ENCODE measurements at regions not wholly inside any gene's neighbourhood (a gene's known extent, or its start where the extent isn't known, plus 50 kb on each side); places are given as distances from the start of the nearest gene placed in this dataset.
A peak's percentile ranks its signal among the peaks of the same experiment; 100 is the strongest.

DNA sequence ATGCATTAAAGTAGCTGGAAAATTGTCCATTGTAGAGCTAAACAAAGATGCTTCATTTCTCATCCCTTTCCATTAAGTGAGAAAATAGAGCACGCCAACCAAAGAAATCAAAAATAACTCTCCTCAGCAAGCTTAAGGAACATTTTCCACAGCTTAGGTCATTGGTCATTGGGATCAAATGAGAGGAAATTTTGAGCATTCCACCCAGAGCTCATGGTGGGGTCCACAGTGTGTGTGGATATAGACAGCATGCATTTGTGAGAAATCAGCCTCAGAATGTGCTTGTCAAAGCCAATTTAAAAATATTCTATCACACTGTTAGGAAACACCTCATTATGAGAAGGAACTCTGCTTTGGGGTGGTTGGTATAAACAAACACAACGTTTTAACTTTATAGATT lies 97.2 kb downstream of the HDGFL1 start (continued):
- TF ChIP-seq, protein P1, sequence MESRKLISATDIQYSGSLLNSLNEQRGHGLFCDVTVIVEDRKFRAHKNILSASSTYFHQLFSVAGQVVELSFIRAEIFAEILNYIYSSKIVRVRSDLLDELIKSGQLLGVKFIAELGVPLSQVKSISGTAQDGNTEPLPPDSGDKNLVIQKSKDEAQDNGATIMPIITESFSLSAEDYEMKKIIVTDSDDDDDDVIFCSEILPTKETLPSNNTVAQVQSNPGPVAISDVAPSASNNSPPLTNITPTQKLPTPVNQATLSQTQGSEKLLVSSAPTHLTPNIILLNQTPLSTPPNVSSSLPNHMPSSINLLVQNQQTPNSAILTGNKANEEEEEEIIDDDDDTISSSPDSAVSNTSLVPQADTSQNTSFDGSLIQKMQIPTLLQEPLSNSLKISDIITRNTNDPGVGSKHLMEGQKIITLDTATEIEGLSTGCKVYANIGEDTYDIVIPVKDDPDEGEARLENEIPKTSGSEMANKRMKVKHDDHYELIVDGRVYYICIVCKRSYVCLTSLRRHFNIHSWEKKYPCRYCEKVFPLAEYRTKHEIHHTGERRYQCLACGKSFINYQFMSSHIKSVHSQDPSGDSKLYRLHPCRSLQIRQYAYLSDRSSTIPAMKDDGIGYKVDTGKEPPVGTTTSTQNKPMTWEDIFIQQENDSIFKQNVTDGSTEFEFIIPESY (IDR thresholded peaks at IDR 0.05): no peak
- no peak for TF ChIP-seq RAD21 (IDR thresholded peaks at IDR 0.05)
- no peak for TF ChIP-seq FOXA1 (IDR thresholded peaks at IDR 0.05)

DNA sequence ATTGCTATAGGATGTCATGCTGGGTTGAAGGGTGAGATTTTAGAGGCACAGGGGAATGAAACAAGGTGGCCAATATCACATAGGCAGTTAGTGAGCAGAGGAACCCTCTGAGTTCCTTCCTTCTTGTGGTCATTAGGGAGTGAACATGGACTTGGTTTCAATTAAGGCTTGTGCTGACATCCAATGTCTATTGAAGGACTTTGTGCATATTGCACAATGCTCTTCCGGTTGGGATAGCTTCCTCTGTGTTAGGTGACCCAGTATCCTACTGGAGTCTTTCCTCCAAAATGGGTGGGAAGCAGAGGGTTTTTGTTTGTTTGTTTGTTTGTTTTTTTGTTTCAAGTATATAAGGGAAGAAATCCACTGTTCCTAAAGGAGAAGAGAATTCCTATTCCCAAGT lies 98.5 kb downstream of the HDGFL1 start:
- Histone ChIP-seq H3K27me3 (ENCODE audit: control insufficient read depth in 4 of 4, insufficient read depth in 4 of 4, low read length in 3 of 4) (no peaks in the 10 kb centered on the region), H3K27ac (ENCODE audit: low read depth in 1 of 2, low read length in 2 of 2) (no peak overlapping the region), H3K4me3 (ENCODE audit: low read depth in 1 of 3, low read length in 3 of 3) (no peak overlapping the region), H3K4me1 (ENCODE audit: control insufficient read depth in 4 of 4, insufficient read depth in 4 of 4, low read length in 3 of 4) (no peaks in the 10 kb centered on the region), H3K9ac (ENCODE audit: low read depth in 1 of 2, low read length in 2 of 2) (no peak overlapping the region), H3K36me3 (ENCODE audit: control insufficient read depth in 4 of 4, insufficient read depth in 3 of 4, low read depth in 1 of 4, low read length in 3 of 4) (no peaks in the 10 kb centered on the region), H3K9me3 (ENCODE audit: control insufficient read depth in 4 of 4, low read length in 3 of 4) (no peaks in the 10 kb centered on the region)
- TF ChIP-seq, protein P1 (IDR thresholded peaks at IDR 0.05): no peak
- TF ChIP-seq JUND (IDR thresholded peaks at IDR 0.05): no peak
- TF ChIP-seq, protein P2, sequence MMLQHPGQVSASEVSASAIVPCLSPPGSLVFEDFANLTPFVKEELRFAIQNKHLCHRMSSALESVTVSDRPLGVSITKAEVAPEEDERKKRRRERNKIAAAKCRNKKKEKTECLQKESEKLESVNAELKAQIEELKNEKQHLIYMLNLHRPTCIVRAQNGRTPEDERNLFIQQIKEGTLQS (IDR thresholded peaks at IDR 0.05): no peak
- TF ChIP-seq RXRA (IDR thresholded peaks at IDR 0.05): no peak
- no peak for TF ChIP-seq SP1 (IDR thresholded peaks at IDR 0.05)
- TF ChIP-seq NR2F2 (IDR thresholded peaks at IDR 0.05): no peak
- peak in 1 of 2 donors; percentile 23 for TF ChIP-seq HNF4A (conservative IDR thresholded peaks at IDR 0.05)
- no peak for TF ChIP-seq TAF1 (conservative IDR thresholded peaks at IDR 0.05)
- TF ChIP-seq GABPA (IDR thresholded peaks at IDR 0.05 in 1 of 2, conservative IDR thresholded peaks at IDR 0.05 in 1 of 2): no peak
- DNase-seq (ENCODE audit: low spot score): no peak
- WGBS: 15% methylated on average over 1 of the region's 1 CpG

DNA sequence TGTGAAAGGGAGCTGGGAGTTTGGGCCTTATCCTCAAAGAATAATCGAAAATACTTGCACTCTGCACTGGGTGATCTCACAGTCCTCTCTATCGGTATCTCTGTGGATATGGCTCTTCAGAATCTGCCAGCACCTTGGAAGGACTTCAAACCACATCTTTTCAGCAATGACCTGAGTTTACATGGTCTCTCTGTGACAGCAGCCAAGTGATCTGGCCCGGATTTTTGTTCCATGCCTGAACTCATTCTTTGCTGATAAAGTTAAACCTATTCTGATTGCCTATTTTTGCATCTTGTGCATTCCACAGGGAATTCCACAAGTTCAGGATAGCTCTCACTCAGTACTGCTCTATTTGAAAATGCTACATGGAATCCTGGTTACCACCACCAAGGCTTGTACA lies 98.9 kb downstream of the HDGFL1 start:
- H3K4me1 ChIP-seq (ENCODE audit: control insufficient read depth in 4 of 4, insufficient read depth in 4 of 4, low read length in 3 of 4): no peaks in the 10 kb centered on the region
- H3K9me3 ChIP-seq (ENCODE audit: control insufficient read depth in 4 of 4, low read length in 3 of 4): no peaks in the 10 kb centered on the region
- TF ChIP-seq GABPA (IDR thresholded peaks at IDR 0.05 in 1 of 2, conservative IDR thresholded peaks at IDR 0.05 in 1 of 2) (no peak), RAD21 (IDR thresholded peaks at IDR 0.05) (no peak), YY1 (IDR thresholded peaks at IDR 0.05) (no peak), HNF4A (conservative IDR thresholded peaks at IDR 0.05) (no peak), NR2F2 (IDR thresholded peaks at IDR 0.05) (no peak), SP1 (IDR thresholded peaks at IDR 0.05) (no peak), TAF1 (conservative IDR thresholded peaks at IDR 0.05) (no peak), RXRA (IDR thresholded peaks at IDR 0.05) (no peak), JUND (IDR thresholded peaks at IDR 0.05) (no peak), HNF4G (IDR thresholded peaks at IDR 0.05) (no peak), FOXA1 (IDR thresholded peaks at IDR 0.05) (no peak), FOXA2 (IDR thresholded peaks at IDR 0.05) (no peak), EGR1 (IDR thresholded peaks at IDR 0.05; ENCODE audit: low read depth in 2 of 2) (no peak)
- TF ChIP-seq, protein P1 (IDR thresholded peaks at IDR 0.05): no peak
- TF ChIP-seq, protein P3, sequence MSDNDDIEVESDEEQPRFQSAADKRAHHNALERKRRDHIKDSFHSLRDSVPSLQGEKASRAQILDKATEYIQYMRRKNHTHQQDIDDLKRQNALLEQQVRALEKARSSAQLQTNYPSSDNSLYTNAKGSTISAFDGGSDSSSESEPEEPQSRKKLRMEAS (IDR thresholded peaks at IDR 0.05): no peak
- TF ChIP-seq, protein P2 (IDR thresholded peaks at IDR 0.05): no peak
- TF ChIP-seq, protein P4, sequence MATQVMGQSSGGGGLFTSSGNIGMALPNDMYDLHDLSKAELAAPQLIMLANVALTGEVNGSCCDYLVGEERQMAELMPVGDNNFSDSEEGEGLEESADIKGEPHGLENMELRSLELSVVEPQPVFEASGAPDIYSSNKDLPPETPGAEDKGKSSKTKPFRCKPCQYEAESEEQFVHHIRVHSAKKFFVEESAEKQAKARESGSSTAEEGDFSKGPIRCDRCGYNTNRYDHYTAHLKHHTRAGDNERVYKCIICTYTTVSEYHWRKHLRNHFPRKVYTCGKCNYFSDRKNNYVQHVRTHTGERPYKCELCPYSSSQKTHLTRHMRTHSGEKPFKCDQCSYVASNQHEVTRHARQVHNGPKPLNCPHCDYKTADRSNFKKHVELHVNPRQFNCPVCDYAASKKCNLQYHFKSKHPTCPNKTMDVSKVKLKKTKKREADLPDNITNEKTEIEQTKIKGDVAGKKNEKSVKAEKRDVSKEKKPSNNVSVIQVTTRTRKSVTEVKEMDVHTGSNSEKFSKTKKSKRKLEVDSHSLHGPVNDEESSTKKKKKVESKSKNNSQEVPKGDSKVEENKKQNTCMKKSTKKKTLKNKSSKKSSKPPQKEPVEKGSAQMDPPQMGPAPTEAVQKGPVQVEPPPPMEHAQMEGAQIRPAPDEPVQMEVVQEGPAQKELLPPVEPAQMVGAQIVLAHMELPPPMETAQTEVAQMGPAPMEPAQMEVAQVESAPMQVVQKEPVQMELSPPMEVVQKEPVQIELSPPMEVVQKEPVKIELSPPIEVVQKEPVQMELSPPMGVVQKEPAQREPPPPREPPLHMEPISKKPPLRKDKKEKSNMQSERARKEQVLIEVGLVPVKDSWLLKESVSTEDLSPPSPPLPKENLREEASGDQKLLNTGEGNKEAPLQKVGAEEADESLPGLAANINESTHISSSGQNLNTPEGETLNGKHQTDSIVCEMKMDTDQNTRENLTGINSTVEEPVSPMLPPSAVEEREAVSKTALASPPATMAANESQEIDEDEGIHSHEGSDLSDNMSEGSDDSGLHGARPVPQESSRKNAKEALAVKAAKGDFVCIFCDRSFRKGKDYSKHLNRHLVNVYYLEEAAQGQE (IDR thresholded peaks at IDR 0.05): no peak
- TF ChIP-seq, protein P5, sequence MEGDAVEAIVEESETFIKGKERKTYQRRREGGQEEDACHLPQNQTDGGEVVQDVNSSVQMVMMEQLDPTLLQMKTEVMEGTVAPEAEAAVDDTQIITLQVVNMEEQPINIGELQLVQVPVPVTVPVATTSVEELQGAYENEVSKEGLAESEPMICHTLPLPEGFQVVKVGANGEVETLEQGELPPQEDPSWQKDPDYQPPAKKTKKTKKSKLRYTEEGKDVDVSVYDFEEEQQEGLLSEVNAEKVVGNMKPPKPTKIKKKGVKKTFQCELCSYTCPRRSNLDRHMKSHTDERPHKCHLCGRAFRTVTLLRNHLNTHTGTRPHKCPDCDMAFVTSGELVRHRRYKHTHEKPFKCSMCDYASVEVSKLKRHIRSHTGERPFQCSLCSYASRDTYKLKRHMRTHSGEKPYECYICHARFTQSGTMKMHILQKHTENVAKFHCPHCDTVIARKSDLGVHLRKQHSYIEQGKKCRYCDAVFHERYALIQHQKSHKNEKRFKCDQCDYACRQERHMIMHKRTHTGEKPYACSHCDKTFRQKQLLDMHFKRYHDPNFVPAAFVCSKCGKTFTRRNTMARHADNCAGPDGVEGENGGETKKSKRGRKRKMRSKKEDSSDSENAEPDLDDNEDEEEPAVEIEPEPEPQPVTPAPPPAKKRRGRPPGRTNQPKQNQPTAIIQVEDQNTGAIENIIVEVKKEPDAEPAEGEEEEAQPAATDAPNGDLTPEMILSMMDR (IDR thresholded peaks at IDR 0.05; ENCODE audit: low read depth, low read length, missing input control): no peak
- H3K36me3 ChIP-seq (ENCODE audit: control insufficient read depth in 4 of 4, insufficient read depth in 3 of 4, low read depth in 1 of 4, low read length in 3 of 4): no peaks in the 10 kb centered on the region
- DNase-seq (ENCODE audit: low spot score): no peak
- 77% methylated on average over 3 of the region's 3 CpGs for whole genome bisulfite sequencing
- no peaks in the 10 kb centered on the region for H3K27me3 ChIP-seq (ENCODE audit: control insufficient read depth in 4 of 4, insufficient read depth in 4 of 4, low read length in 3 of 4)
- no peak overlapping the region for H3K4me3 ChIP-seq (ENCODE audit: low read depth in 1 of 3, low read length in 3 of 3)
- H3K27ac ChIP-seq (ENCODE audit: low read depth in 1 of 2, low read length in 2 of 2): no peak overlapping the region
- H3K9ac ChIP-seq (ENCODE audit: low read depth in 1 of 2, low read length in 2 of 2): no peak overlapping the region
